ENCODE measurements at regions not wholly inside any gene's neighbourhood (a gene's known extent, or its start where the extent isn't known, plus 50 kb on each side); places are given as distances from the start of the nearest gene placed in this dataset.

DNA sequence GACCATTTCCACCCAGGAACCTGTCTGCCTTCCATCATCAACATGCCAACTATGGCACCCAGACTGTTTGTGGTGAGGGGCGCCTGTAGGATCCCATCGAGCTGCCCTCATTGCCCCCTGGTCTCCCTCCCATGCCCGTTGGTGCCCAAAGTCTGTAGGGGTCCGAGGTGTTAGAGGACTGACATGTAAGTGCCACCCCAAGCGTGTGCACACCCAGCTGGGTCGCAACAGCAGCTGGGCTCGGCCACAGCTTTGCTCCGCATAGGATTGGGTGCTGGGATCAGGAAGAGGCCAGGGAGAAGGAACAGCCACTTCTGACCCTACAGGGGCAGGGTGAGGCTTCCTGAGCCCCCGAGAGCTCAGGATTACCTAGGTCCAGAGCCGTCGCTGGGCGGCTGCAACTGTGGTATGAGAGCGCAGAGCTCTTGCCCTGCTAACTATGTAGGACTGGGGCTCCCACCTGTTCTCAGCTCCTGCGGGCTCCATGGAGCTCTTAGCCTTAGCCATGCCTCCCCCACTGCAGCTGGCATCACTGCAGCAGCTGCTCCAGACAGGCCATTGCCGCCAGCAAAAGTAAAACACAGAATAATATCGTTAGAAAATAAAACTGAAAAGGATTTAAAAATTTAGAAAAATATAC lies 1160.3 kb downstream of the FSTL5 start:
- Histone ChIP-seq H4K20me1 (ENCODE audit: control insufficient read depth, extremely low read depth, insufficient read depth, low read length) (no peaks in the 10 kb centered on the region), H3K79me2 (ENCODE audit: control insufficient read depth, insufficient read depth, low read length) (no peaks in the 10 kb centered on the region), H3K4me1 (ENCODE audit: control insufficient read depth, extremely low read depth, insufficient read depth, low read length) (no peaks in the 10 kb centered on the region), H3K36me3 (ENCODE audit: control insufficient read depth, insufficient read depth, low read length) (no peaks in the 10 kb centered on the region), H2AFZ (ENCODE audit: low read length) (no peak overlapping the region), H3K4me3 (replicated peaks in 1 of 4; ENCODE audit: control extremely low read depth in 1 of 4, insufficient read depth in 1 of 4, low read depth in 3 of 4, low read length in 4 of 4) (no peak overlapping the region), H3K4me2 (ENCODE audit: extremely low read depth, insufficient read depth, low read length) (no peak overlapping the region), H3K27ac (ENCODE audit: insufficient read depth, low read length) (no peak overlapping the region), H3K27me3 (ENCODE audit: control insufficient read depth, insufficient read depth, low read length) (no peaks in the 10 kb centered on the region), H3K9me3 (ENCODE audit: control insufficient read depth, insufficient read depth, low read depth, low read length) (no peaks in the 10 kb centered on the region), H3K9ac (ENCODE audit: insufficient read depth, low read length) (no peak overlapping the region)
- DNase-seq (ENCODE audit: low read depth in 2 of 2), result no peak
- no peak for TF ChIP-seq EZH2 (IDR thresholded peaks at IDR 0.05; ENCODE audit: low read length, missing control alignments)
- TF ChIP-seq, protein P1, sequence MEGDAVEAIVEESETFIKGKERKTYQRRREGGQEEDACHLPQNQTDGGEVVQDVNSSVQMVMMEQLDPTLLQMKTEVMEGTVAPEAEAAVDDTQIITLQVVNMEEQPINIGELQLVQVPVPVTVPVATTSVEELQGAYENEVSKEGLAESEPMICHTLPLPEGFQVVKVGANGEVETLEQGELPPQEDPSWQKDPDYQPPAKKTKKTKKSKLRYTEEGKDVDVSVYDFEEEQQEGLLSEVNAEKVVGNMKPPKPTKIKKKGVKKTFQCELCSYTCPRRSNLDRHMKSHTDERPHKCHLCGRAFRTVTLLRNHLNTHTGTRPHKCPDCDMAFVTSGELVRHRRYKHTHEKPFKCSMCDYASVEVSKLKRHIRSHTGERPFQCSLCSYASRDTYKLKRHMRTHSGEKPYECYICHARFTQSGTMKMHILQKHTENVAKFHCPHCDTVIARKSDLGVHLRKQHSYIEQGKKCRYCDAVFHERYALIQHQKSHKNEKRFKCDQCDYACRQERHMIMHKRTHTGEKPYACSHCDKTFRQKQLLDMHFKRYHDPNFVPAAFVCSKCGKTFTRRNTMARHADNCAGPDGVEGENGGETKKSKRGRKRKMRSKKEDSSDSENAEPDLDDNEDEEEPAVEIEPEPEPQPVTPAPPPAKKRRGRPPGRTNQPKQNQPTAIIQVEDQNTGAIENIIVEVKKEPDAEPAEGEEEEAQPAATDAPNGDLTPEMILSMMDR (conservative IDR thresholded peaks at IDR 0.05 in 1 of 2, IDR thresholded peaks at IDR 0.05 in 1 of 2; ENCODE audit: low read depth in 1 of 2, low read length in 2 of 2), result no peak

DNA sequence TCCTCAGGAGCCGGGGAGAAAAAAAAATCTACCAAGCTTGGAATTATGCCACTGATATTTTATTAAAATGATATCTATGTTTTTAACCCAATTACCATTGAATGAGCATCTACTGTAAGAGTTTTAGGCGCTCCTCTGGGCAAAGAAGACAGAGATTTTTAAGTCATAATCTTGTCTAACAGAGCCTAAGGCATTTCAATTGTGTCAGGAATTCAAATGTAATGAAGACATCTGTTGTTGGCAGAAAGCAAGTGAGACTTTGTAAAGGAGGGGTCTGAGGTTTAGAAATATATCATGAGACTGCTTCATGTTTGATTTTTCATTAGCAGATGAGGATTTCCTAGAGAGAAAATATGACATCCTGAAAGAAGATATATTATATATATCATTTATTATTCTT lies 1158.1 kb downstream of the FSTL5 start:
- Histone ChIP-seq H3K4me2 (ENCODE audit: extremely low read depth, insufficient read depth, low read length) (no peak overlapping the region), H3K9ac (ENCODE audit: insufficient read depth, low read length) (no peak overlapping the region), H2AFZ (ENCODE audit: low read length) (no peak overlapping the region), H3K27ac (ENCODE audit: insufficient read depth, low read length) (no peak overlapping the region), H4K20me1 (ENCODE audit: control insufficient read depth, extremely low read depth, insufficient read depth, low read length) (no peaks in the 10 kb centered on the region), H3K4me3 (replicated peaks in 1 of 4; ENCODE audit: control extremely low read depth in 1 of 4, insufficient read depth in 1 of 4, low read depth in 3 of 4, low read length in 4 of 4) (no peak overlapping the region), H3K9me3 (ENCODE audit: control insufficient read depth, insufficient read depth, low read depth, low read length) (no peaks in the 10 kb centered on the region), H3K36me3 (ENCODE audit: control insufficient read depth, insufficient read depth, low read length) (no peaks in the 10 kb centered on the region), H3K4me1 (ENCODE audit: control insufficient read depth, extremely low read depth, insufficient read depth, low read length) (no peaks in the 10 kb centered on the region), H3K27me3 (ENCODE audit: control insufficient read depth, insufficient read depth, low read length) (no peaks in the 10 kb centered on the region), H3K79me2 (ENCODE audit: control insufficient read depth, insufficient read depth, low read length) (no peaks in the 10 kb centered on the region)
- DNase-seq (ENCODE audit: low read depth in 2 of 2), result no peak
- TF ChIP-seq, protein P1 (conservative IDR thresholded peaks at IDR 0.05 in 1 of 2, IDR thresholded peaks at IDR 0.05 in 1 of 2; ENCODE audit: low read depth in 1 of 2, low read length in 2 of 2), result no peak
- no peak for TF ChIP-seq EZH2 (IDR thresholded peaks at IDR 0.05; ENCODE audit: low read length, missing control alignments)

DNA sequence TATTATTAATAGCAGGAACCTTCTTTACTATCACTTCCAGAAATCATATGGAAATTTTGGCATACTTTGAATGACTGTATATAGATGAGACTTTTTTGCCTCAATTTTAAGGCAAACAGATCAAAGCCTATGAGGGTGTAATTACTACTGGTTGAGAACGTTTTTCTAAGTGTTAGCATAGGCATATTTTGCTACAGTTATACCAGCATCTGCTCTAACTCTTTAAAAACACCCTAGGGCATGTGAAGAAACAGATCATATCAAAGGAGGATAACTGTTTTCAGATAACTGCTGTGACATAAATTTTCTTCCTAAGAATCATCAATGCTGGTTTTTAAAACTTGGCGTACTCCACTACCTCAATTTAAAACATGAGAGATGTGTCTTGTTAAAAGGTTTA lies 1155.3 kb downstream of the FSTL5 start:
- H3K27me3 ChIP-seq (ENCODE audit: control insufficient read depth, insufficient read depth, low read length), result no peaks in the 10 kb centered on the region
- no peak overlapping the region for H3K9ac ChIP-seq (ENCODE audit: insufficient read depth, low read length)
- DNase-seq (ENCODE audit: low read depth in 2 of 2), result no peak
- H3K79me2 ChIP-seq (ENCODE audit: control insufficient read depth, insufficient read depth, low read length), result no peaks in the 10 kb centered on the region
- no peak overlapping the region for H3K4me3 ChIP-seq (replicated peaks in 1 of 4; ENCODE audit: control extremely low read depth in 1 of 4, insufficient read depth in 1 of 4, low read depth in 3 of 4, low read length in 4 of 4)
- H3K4me1 ChIP-seq (ENCODE audit: control insufficient read depth, extremely low read depth, insufficient read depth, low read length), result no peaks in the 10 kb centered on the region
- no peaks in the 10 kb centered on the region for H3K9me3 ChIP-seq (ENCODE audit: control insufficient read depth, insufficient read depth, low read depth, low read length)
- H3K36me3 ChIP-seq (ENCODE audit: control insufficient read depth, insufficient read depth, low read length), result no peaks in the 10 kb centered on the region
- H2AFZ ChIP-seq (ENCODE audit: low read length), result no peak overlapping the region
- H3K27ac ChIP-seq (ENCODE audit: insufficient read depth, low read length), result no peak overlapping the region
- no peak overlapping the region for H3K4me2 ChIP-seq (ENCODE audit: extremely low read depth, insufficient read depth, low read length)
- no peaks in the 10 kb centered on the region for H4K20me1 ChIP-seq (ENCODE audit: control insufficient read depth, extremely low read depth, insufficient read depth, low read length)
- TF ChIP-seq EZH2 (IDR thresholded peaks at IDR 0.05; ENCODE audit: low read length, missing control alignments), result no peak
- TF ChIP-seq, protein P1 (conservative IDR thresholded peaks at IDR 0.05 in 1 of 2, IDR thresholded peaks at IDR 0.05 in 1 of 2; ENCODE audit: low read depth in 1 of 2, low read length in 2 of 2), result no peak

Data from fibroblast of lung (primary cell).